T-helper 2 cell (primary cell): ENCODE measurements at regions not wholly inside any gene's neighbourhood (a gene's known extent, or its start where the extent isn't known, plus 50 kb on each side); places are given as distances from the start of the nearest gene placed in this dataset.
"Not testable (repeated sequence)": the region's sequence is repeated elsewhere in the genome, so short reads cannot be mapped to it uniquely, and the experiment has no call there.

Source experiments
- DNase-seq, 5 experiments: peaks; one replicate each; pipeline versions ENCODE4 v3.0.0 to v3.0.0-alpha.2; 2012 to 2022

DNA sequence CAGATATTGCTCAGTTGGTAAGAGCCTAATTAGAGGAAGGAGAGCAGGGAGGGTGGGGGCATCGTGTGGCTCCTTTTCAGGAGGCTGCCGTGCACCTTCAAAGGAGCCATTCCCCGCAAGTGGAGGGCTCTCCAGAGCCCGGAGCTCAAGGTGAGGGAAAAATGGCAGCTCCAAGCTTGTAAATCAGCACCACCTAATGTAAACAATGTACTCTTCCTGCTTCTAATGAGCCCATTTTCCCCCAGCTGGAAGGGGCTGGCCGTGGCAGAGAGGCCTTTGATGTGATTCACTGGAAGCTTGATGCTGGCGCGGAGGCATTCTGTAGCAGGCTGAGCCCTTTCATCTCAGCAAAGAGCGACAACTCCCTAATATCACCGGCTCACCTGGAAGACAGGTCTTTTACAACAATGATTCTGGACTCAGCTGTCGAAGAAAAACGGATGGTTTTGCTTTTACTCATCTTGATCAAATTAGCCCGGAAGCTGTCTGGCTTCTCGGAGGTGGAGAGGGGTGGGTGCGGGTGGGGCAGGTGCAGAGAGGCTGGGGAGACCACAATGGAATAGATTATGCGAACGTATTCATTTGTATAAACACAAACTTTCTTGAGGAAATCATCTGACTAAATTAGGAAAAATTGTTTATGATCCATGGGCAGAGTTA lies 112.5 kb downstream of the RRAGC start:
- peak in 1 of 5 experiments; percentile 52 for DNase-seq

DNA sequence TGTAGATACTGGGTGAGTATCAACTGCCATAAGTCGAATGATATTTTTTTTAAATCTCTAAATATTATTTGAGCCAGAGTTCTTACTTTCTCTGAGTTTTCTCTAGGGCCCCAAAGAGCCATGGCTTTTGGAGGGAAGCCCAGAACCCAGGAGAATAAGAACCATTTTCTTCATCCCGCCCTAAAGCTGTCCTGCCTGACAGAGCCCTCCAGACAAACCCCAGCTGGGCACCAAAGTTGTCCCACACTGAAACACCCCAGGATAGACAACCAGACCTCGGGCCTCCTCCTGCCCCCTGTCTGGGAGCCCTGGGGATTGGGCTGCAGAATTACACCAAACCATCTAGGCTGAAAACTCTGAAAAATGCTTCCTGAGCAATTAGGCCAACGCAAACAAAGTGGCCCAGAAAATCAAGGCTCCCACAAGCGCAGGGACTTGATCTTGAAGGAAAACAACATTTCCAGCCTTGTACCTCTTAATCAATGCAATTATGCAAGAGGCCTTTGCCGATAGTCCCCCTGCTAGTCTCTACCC lies 113.1 kb downstream of the RRAGC start:
- no peak for DNase-seq

DNA sequence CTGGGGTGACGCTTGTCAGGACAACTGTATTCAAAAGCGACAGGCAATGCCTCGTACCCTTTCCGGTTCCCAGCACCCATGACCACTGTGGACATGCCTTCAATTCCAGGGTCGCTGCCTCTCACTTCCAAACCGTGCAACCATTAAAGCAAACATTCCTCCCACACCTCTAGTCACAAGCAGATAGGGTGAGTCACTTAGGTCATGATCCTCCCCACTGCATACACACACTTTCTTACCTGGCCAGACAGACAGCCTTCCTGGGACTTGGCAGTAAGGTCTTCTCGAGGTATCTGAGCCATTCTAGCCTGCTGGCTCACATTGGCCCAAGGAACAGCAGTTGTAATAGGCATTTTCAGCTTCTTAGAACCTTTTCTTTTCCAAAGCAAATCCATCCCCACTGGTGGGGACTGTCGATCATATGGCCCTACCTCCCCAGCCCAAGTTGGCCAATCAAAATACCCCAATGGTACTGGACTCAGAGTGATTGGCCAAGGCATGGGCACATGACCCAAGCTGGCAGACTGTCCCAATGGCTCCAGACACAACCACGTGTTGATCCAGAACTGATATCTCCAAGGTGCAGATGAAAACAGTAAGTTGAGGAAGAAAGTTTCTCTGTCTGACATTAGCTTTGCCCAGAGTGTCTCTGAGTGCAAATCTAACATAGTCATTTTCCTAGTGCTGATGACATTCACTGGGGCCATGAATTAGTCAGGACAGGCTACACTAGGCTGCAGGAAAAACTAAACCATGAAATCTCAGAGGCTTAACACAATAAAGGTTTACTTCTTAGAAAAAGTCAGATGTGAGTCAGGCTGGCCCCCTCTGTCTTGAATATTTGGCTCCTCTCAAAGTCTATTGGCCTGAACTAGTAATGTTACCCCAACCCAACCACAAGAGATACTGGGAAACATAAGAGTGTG lies 113.8 kb downstream of the RRAGC start:
- peak in 1 of 5 experiments; percentile 38 for DNase-seq

DNA sequence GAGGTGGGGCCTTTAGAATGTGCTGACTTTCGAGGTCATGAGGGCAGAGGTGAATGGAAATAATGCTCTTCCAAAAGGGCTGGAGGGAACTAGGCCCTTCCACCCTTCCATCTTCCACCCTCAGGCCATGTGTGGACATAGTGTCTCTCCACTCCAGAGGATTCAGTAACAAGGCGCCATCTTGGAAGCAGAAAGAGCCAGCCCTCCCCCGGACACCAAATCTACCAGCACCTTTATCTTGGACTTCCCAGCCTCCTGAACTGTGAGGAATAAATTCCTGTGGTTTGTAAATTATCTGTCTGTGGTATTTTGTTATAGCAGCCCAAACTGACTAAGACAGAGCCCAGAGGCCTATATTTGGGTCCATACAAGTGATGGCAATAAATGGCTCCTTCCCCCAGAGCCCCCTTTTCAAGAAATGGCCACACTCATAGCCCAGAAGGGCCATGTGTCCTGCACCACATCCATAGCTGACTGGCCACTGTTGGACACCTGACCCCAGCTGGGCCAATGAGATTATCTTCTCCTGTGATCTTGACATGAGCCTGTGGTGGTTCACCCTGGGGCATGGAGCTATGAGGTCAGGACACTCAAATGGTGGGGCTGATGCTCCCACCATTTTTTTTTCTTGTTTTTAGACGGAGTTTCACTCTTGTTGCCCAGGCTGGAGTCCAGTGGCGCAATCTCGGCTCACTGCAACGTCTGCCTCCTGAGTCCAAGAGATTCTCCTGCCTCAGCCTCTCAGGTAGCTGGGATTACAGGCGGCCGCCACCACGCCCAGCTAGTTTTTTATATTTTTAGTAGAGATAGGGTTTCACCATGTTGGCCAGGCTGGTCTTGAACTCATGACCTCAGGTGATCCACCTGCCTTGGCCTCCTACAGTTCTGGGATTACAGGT lies 114.9 kb downstream of the RRAGC start:
- DNase-seq: no peak

DNA sequence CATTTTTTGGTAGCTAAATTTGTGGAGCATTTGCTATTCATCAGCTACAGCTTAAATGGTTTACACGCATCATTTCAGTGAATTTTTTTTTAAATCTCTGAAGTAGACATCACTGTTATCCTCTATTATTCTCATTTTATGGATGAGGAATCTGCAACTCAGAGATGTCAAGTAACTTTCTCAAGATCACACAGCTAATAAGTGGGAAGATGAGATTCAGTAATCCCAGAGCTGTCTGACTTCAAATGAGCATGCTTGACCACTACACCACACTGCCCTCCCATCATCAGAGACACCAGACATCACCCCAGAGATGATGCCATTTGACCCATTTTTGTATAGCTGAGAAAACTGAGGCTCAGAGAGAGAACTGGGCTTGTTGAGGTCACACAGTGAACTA lies 116.4 kb downstream of the RRAGC start:
- DNase-seq: no peak

DNA sequence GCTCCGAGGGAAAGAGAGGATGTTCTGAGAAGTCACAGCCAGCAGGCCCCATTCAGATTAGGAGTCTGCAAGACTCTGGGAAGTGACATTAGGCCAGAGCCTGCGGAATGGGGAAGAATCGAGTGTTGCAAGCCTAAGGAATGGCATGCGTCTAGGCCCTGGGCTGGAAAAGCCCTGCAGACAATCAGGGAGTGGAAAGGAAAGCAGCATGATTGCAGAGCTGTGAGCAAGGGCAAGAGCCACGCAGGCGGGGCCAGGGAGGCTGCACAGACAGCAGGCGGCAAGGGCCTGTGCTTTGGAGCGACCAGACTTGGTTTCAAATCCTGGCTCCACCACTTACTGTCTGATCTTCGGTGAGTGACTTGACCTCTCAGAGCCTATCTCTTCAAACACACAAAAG lies 118.2 kb downstream of the RRAGC start:
- DNase-seq: no peak

DNA sequence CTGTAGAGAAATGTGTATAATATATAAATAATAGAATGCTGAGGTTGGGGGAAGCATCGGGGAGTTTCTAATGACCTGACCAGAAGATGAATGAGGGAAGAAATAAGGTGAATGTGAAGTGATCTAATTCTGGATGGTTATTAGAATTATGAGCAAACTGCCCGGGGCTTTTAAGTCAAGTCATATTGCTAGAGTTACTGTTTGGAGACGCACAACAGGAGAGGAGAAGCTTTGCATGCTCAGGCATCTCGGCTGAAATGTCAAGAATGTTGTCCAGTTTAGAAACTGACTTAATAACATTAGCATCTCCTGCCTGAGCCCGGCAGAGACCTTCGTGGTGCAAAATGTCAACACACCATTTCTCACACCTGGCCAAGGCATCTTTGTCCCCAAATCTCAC lies 119.1 kb downstream of the RRAGC start:
- no peak for DNase-seq

DNA sequence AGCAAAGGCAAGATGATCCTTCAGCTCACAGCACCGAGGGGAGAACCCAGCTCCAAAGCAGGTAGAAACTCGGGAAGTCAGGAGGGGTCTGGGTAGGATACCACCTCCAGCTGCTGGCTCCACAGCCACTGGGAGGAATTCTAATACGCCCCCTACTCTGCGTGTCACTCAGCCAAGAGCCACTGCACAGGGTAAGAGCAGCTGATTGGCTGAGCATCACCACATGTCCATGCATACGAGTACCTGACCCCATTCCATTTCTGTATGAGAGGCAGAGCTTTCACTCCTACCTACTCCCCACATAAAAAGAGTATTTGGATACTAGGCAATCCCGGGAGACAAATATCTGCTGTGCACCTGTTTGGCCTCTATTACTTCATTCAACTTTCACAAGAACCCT lies 121.4 kb downstream of the RRAGC start:
- no peak for DNase-seq

DNA sequence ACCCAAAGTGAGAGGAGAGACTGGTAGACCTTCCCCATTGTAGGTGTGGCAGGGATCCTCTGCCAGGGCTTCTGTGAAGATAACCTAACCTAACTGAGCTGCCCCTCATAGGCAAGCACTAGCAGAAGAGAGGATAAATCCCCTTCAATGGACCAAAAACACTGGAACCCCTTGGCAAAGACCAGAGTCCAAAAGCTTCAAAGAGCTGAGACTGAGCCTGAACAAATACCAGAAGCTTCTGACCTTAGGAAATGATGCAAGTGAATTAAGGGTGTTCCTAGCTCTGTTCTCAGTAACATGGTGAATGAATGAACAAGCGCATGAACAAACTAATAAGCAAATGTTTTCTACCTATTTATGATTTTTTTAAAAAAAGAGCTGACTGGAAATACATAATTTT lies 123.2 kb downstream of the RRAGC start:
- DNase-seq: no peak

DNA sequence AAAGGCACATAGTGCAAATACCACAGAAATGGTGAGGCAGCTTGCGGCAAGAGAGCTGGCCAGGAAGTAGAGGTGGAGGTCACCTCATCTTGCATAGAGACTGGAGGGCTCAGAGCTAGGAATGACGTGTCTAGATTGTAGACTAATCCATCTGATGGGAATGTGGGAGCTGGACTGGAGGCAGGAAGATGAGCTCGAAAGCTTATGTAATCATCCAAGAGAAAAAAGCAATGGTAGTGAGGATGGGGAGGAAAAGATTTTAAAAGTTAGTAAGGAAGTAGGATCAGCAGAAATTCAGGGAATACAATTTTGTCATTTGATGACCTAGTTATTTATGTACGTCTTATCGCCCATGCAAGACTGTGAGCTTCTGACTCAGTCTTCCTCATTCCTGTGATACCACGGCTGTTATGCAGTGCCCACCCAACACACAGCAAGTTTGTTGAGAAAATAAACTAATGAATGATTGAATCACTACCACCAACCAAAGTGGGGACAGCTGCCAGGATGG lies 123.9 kb downstream of the RRAGC start:
- no peak for DNase-seq

DNA sequence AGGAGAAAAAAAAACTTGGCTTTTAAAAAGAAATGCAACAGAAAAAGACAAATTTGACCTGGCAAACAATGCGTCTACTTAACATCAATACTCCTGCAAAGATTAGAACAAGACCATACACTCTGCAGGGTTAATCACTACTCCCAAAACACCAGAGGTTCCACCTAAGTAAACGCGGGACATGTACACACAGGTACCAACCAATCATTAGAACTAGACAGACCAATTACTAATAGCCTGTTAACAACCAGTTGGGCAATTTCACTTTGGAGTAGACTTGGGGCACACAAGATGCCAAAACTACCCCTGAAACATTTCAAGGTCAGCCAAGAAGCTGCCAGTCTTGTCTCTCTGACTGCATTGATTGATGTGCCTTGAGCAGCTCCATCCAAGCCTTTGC lies 125.8 kb downstream of the RRAGC start:
- DNase-seq: no peak

DNA sequence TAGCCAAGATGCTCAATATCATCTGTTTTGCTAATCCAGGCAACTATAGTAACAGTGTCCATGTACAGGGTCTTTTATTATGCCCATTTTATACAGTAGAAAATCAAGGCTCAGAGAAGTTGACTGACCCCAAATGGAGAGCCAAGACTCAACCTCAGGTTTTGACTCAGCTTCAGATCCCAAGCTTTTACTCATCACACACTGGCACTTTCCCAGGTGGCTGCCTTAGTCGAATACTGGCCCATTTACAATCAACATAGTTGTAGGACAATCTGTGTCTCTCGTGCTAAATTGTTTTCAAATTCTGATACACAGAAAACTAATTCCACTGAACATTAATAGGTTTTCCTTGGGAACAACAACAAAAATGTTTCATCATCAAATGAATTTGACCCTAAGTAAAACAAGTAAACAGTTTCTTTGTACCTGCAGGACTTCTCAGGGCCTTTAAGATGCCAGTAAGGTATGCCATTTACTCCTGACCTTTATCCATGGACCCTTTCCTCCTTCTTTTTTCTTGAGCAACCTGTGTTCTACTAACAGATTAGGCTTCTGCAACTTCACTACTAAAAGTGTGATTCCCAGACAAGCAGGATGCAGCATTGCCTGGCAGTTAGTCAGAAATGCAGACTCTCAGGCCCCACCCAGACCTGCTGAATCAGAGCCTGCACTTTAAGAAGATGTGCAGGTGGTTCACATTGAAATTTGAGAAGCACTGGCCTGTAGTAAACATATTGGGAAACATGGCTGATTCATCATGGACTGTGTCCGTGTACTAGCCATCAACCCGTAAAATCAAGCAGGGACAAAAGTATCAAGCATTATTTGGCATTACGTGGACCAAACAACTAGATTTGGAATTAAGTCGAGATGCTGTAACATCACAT lies 128.8 kb downstream of the RRAGC start:
- no peak for DNase-seq

DNA sequence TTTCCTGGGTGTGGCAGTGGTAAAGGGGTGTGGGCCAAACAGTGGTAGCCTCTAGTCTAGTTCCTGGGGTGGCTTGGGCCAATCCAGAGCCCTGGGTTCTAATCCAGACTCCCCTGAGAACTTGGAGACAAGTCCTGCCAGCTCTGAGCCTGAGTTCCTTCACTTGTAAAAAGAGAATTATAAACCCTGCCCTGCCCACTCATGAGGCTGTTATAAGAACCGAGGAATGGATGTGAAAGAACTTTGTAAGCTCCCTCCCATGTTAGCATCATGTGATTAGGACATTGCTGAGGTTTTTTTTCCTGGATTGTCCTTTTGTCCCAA lies 131.0 kb downstream of the RRAGC start:
- no peak for DNase-seq

DNA sequence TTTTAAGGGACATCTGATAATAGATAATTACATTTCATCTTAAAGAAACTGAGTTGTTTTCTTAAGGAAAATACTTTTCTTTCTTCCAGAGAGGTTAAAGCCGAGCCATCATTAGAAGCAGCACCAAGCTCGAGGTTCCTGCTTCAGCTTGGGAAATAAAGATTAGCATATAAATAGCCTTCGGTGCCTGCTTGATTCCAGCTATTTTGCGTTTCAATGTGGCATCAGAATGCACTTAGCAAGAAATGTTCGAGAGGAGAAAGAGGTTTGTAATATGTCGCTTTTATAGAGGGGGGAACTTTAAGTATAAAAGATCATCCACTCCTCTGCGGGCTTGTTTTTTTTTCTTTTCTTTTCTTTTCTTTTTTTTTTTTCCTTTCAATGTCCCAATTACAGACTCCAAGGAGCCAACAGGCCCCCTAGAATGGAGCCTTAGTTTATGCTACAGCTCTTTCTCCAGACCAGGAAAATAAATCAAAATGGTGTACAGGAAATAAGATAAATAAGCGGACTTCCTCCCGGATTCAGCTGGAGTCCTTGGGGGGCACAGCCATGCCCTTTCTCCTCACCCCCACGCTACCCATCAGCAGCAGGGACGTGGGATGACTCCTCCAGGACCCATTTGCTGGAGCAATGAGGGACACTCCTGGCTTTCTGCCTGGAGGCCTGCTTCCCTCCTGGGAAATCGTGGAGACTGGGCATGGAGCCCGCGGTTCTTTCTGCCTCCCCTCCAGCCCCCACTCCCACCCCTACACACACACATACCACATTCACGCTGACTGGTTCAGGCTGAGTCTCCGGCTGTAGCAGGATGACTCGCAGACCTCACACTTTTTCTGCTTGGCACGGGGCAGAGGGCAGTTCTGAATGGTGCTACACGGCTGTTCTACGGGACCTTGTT lies 131.6 kb downstream of the RRAGC start:
- no peak for DNase-seq

DNA sequence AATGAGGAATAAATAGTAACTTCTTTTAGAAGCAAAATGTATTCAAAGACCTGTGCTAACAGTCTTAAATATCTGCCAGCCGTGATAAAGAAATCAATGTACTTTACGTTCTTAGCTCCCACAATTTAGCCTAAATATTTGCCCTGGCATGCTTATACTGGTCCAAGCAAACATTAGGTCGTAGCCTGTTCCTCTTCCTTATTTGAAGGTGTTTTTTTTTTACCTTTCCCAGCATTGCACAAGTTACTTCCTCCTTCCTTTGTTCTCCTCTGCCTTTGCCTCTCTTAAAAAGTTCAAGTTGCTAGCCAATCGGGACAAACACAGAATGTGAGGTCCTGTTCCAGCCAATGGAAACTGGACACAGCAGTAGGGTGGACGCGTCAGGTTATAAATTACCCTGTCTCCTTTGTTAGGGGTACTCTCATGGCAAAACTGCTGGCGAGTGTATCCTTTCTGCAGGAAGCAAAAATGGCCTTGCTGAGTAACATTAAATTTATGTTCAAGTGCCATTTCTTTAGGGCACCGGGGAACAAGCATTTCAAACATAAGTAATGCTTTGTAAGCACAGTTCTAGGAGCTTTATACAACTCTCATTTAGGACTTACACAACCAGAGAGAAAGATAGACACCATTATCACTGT lies 134.1 kb downstream of the RRAGC start:
- not testable (repeated sequence) for DNase-seq

DNA sequence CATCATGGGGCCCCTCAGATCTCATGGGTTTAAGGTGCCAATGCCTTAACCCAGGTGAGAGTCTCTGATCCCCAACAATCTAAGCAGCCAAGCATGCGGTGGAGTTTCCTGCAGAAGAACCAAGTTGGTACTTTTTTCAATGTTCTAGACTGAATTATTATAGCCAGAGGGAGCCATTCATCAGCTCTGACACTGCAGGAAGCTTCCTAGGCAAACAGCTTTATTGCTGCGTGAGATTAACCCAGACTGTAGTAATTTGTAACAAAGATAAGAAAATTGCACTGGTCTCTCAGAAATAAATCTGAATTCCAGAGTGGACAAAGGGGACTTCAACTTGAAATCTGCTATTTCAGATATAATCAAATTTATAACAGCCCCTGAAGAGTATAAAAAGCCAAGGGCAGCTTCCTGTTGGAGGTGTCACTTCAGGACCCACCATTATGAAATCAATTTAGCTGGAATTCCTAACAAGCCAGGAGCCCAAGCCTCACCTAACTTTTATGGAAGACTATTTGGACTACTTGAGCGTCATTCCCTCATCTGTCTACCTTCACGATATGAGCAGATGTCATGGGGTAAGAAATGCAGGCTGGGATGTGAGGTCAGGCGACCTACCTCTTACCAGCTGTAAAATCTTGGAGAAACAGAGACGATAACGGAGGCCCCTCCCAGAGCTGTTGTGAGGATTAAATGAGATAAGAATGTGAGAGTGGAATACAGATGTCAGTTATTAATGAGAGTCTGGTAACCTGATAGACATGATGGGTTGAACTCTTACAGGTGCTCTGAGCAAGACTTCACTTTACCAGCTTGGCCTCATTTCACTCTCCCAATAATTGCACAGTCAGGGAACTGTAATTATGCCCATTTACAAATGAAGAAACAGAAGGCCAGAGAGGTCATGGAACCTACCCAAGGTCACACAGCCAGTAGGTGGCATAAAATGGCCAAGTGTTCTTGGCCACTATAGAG lies 135.1 kb downstream of the RRAGC start:
- DNase-seq: no peak

DNA sequence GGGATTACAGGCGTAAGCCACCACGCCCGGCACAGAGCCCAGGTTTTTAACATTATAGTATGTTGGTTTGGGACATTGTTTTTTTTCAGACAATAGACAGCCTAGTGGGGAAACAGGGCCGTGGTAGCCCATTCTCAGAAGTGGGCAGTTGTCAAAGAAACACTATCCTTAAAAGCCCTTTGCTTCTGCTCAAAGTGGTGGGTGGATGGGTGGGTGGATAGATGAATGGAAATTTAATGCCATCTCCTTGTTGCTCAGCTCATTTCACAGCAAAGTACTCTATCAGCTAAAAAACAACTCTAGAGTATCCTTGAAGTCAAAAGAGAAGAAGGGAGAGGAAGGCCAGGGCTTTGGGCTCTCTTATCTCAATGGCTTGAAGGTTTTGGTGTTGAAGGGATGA lies 137.8 kb downstream of the RRAGC start:
- DNase-seq: no peak

DNA sequence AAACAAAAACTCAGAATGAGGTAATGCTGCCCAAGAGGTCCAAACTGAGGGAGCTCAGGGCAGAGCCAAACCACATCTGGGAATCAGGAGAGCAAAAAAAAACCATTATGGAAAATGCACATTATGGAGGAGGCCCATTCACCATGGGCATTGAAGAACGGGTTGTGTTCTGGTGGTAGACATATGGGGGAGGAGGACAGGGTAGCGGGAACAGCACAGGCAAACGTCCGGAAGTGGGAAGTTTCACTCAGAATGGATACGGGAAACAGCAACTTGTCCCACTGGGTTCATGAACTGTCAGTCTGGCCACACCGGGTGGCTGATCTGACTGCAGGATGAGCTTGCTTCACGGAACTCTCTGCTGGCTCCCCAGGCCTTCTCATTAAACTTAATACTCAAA lies 139.7 kb downstream of the RRAGC start:
- no peak for DNase-seq

DNA sequence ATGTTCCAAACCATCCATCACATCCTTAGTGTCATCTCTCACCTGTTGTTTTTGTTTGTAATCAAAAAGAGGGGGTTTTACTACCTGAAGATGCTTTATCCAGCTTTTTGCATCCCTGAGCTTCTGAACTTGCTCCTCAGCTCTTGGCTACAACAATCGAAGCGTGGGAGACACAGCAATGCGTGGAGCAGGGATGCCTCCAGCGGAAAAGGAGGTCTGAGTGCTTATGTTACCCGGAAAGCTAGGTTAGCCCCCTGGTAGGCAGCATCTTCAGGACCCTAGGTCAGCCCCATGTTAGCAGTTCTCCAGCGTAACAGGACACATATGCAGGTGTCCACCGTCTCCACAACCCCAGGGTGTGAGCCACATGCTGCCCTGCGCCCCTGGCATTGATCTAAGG lies 141.5 kb downstream of the RRAGC start:
- no peak for DNase-seq
